Caco-2 (cell line): ENCODE measurements at regions not wholly inside any gene's neighbourhood (a gene's known extent, or its start where the extent isn't known, plus 50 kb on each side); places are given as distances from the start of the nearest gene placed in this dataset.
A peak's percentile ranks its signal among the peaks of the same experiment; 100 is the strongest.

Experiments
- BruUV-seq: library from RNA; stranded (reverse); fragments of 400-500 nt; replicated peaks from 2 replicates; lab custom pipeline; 2021; lab: Mats Ljungman, UMichigan
- CTCF ChIA-PET: fragments of 300-600 bp; sonication (Branson Sonifier 250); formaldehyde crosslinking; loops from one replicate; lab custom pipeline; 2022; ENCODE audit warnings: antibody characterized with exemption; lab: Charles Lee
- POLR2A ChIA-PET: fragments of 300-600 bp; sonication (Branson Sonifier 250); formaldehyde crosslinking; loops from one replicate; lab custom pipeline; 2022; ENCODE audit warnings: antibody characterized with exemption; lab: Charles Lee
- DNase-seq, 2 experiments: peaks; one replicate each; pipeline versions ENCODE4 v3.0.0 to v3.0.0-alpha.2; 2020 to 2022
- H3K27me3 ChIP-seq: replicated peaks from 2 replicates; pipeline ENCODE4 v1.6.0; 2011; ENCODE audit warnings: low read length; ENCODE audit not compliant: control insufficient read depth, insufficient read depth
- H3K36me3 ChIP-seq: 2 replicates; pipeline ENCODE4 v1.5.1; 2011; ENCODE audit warnings: low read length; ENCODE audit not compliant: control insufficient read depth, insufficient read depth
- H3K4me1 ChIP-seq: fragments of 250-450 bp; sonication (Bioruptor Pico); 2 replicates; pipeline ENCODE4 v1.5.1; 2020; ENCODE audit warnings: mild to moderate bottlenecking
- H3K4me3 ChIP-seq: 2 replicates; pipeline ENCODE4 v1.5.1; 2011; ENCODE audit warnings: low read depth, mild to moderate bottlenecking, control low read depth, low read length
- H3K9me3 ChIP-seq: fragments of 250-450 bp; sonication (Bioruptor Pico); 2 replicates; pipeline ENCODE4 v1.5.1; 2020; ENCODE audit warnings: mild to moderate bottlenecking, moderate library complexity
- H3K27ac Mint-ChIP-seq: one replicate; pipeline ENCODE4 v1.8.0; 2022; ENCODE audit warnings: mixed read lengths; ENCODE audit not compliant: unreplicated experiment
- H3K27me3 Mint-ChIP-seq: one replicate; pipeline ENCODE4 v1.8.0; 2022; ENCODE audit warnings: mixed read lengths; ENCODE audit not compliant: insufficient read depth, unreplicated experiment
- H3K36me3 Mint-ChIP-seq: one replicate; pipeline ENCODE4 v1.8.0; 2022; ENCODE audit warnings: mild to moderate bottlenecking, mixed read lengths; ENCODE audit not compliant: insufficient read depth, unreplicated experiment
- H3K4me1 Mint-ChIP-seq: one replicate; pipeline ENCODE4 v1.8.0; 2022; ENCODE audit warnings: low read depth, mixed read lengths; ENCODE audit not compliant: unreplicated experiment
- H3K4me3 Mint-ChIP-seq: one replicate; pipeline ENCODE4 v1.8.0; 2022; ENCODE audit warnings: mild to moderate bottlenecking, moderate library complexity, mixed read lengths; ENCODE audit not compliant: unreplicated experiment
- H3K9me3 Mint-ChIP-seq: one replicate; pipeline ENCODE4 v1.8.0; 2022; ENCODE audit warnings: mixed read lengths; ENCODE audit not compliant: unreplicated experiment
- intact Hi-C: fragments of 100-400 bp; cut with micrococcal nuclease; formaldehyde crosslinking; loops from one replicate; pipeline ENCODE4 v1.10.0; 2022; ENCODE audit not compliant: unreplicated experiment
- TF ChIP-seq, protein P1 (sequence below), 2 experiments: fragments of 200-600 bp in 1 of 2; IDR thresholded peaks; 1 replicate in 1 of 2; 2 replicates in 1 of 2; pipeline versions ENCODE4 v1.5.1 to v1.8.0; 2011 to 2022; ENCODE audit warnings: antibody characterized with exemption in 1 of 2, control low read depth in 1 of 2, inconsistent platforms in 1 of 2, low read depth in 1 of 2, low read length in 1 of 2, mild to moderate bottlenecking in 1 of 2, moderate library complexity in 1 of 2; ENCODE audit not compliant: insufficient read depth in 1 of 2, severe bottlenecking in 1 of 2, unreplicated experiment in 1 of 2

DNA sequence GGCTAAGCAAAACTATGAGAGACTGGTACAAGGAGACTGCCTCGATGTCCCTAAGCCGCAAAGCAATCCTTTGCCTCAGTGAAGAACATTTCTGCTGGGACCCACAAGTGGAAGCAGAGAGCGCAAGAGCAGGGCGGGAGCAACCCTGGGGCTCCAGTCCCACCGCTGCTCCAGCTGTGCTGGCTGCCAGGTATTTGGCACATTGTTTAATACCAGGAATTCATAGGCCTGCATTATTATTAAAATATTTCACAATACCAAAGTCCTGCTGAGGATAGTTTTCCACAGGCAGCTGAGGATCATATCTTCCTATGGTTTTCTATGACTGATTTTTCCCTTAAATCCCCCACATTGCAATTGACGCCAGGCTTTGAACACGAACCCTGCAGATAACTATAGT lies 163.5 kb upstream of the TLL1 start:
- CTCF ChIA-PET, result no interaction called here
- H3K9me3 Mint-ChIP-seq, result no peaks in the 10 kb centered on the region

DNA sequence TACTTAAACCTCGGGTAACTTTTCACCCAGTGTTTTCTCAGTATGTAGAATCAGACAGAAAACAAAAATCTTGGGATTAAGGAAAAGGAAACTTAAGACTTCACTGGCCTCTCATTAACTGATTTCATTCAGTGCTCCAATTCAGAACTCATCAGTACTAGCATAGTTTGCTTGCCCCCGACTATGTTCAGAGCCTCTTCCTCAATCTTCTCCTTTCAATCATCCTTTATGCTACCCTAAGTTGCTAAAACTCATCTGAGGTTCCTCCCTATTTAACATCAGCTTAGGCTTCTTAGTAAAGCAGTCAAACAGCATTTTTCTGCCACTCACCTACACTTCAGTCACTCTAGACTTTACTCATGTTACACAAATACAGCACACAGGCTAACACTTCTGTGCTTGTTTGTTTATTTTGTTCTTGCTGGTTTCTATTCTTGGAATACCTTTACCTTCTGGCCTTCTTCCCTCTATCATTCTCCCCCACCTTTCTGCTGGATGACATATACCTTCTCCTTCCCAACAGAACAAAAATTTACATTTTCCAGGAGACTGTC lies 163.0 kb upstream of the TLL1 start:
- H3K4me3 Mint-ChIP-seq, result peak overlapping the region; percentile 0
- BruUV-seq, result no TSS peak

More for the DNA sequence above, 163.5 kb upstream of the TLL1 start:
- TF ChIP-seq, protein P1, sequence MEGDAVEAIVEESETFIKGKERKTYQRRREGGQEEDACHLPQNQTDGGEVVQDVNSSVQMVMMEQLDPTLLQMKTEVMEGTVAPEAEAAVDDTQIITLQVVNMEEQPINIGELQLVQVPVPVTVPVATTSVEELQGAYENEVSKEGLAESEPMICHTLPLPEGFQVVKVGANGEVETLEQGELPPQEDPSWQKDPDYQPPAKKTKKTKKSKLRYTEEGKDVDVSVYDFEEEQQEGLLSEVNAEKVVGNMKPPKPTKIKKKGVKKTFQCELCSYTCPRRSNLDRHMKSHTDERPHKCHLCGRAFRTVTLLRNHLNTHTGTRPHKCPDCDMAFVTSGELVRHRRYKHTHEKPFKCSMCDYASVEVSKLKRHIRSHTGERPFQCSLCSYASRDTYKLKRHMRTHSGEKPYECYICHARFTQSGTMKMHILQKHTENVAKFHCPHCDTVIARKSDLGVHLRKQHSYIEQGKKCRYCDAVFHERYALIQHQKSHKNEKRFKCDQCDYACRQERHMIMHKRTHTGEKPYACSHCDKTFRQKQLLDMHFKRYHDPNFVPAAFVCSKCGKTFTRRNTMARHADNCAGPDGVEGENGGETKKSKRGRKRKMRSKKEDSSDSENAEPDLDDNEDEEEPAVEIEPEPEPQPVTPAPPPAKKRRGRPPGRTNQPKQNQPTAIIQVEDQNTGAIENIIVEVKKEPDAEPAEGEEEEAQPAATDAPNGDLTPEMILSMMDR (IDR thresholded peaks at IDR 0.05; ENCODE audit: insufficient read depth in 1 of 2, low read depth in 1 of 2, low read length in 1 of 2, severe bottlenecking in 1 of 2, unreplicated experiment in 1 of 2), result no peak
- Mint-ChIP-seq H3K4me3 (no peak overlapping the region), H3K27me3 (no peaks in the 10 kb centered on the region), H3K27ac (no peak overlapping the region), H3K36me3 (no peaks in the 10 kb centered on the region), H3K4me1 (peaks cover 23% of the 10 kb centered on the region)
- Histone ChIP-seq H3K27me3 (no peaks in the 10 kb centered on the region), H3K4me3 (no peak overlapping the region), H3K4me1 (peaks cover 7% of the 10 kb centered on the region), H3K9me3 (no peaks in the 10 kb centered on the region), H3K36me3 (no peaks in the 10 kb centered on the region)
- intact Hi-C loops, result no loop called here
- no TSS peak for BruUV-seq
- no peak for DNase-seq
- POLR2A ChIA-PET, result no interaction called here

DNA sequence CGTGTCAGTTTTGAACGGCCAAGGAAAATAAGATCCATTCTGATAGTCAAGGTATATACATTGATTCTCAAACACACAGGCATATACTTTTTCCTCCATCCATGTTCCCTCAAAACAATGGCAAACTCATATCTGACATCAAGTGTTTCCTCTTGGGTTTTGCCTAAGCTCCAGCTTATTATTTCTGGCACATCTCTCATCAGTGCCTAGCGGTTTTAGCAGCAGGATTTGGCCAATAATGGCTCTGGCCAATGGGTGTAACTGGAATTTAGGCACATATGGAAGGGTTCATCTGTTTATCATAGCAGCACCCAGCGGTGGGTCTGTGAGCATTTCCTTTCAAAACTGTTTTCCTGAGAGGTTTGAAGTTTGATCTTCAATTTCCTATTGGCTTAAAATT lies 161.6 kb upstream of the TLL1 start:
- H3K4me1 ChIP-seq, result peaks cover 7% of the 10 kb centered on the region
- Mint-ChIP-seq H3K4me3 (no peak overlapping the region), H3K9me3 (no peaks in the 10 kb centered on the region), H3K36me3 (no peaks in the 10 kb centered on the region), H3K27me3 (no peaks in the 10 kb centered on the region), H3K4me1 (peaks cover 23% of the 10 kb centered on the region), H3K27ac (no peak overlapping the region)
- ChIA-PET POLR2A (no interaction called here), CTCF (no interaction called here)
- H3K9me3 ChIP-seq, result no peaks in the 10 kb centered on the region
- intact Hi-C loops, result loop anchor here (10.0 kb wide), 1 partner anchor 383 kb away; no protein-coding TSS in a partner anchor
- TF ChIP-seq, protein P1 (IDR thresholded peaks at IDR 0.05; ENCODE audit: insufficient read depth in 1 of 2, low read depth in 1 of 2, low read length in 1 of 2, severe bottlenecking in 1 of 2, unreplicated experiment in 1 of 2), result no peak
- no peaks in the 10 kb centered on the region for H3K36me3 ChIP-seq
- no TSS peak for BruUV-seq
- H3K27me3 ChIP-seq, result no peaks in the 10 kb centered on the region
- DNase-seq, result no peak
- H3K4me3 ChIP-seq, result no peak overlapping the region

More for the DNA sequence above, 163.0 kb upstream of the TLL1 start:
- H3K4me1 ChIP-seq, result peaks cover 7% of the 10 kb centered on the region
- H3K36me3 Mint-ChIP-seq, result no peaks in the 10 kb centered on the region
- H3K9me3 Mint-ChIP-seq, result no peaks in the 10 kb centered on the region
- DNase-seq, result peak in 1 of 2 experiments; percentile 19
- H3K27me3 Mint-ChIP-seq, result no peaks in the 10 kb centered on the region
- ChIA-PET CTCF (no interaction called here), POLR2A (no interaction called here)
- intact Hi-C loops, result loop anchor here (10.0 kb wide), 1 partner anchor 385 kb away; no protein-coding TSS in a partner anchor
- H3K4me3 ChIP-seq, result no peak overlapping the region
- peaks cover 23% of the 10 kb centered on the region for H3K4me1 Mint-ChIP-seq
- TF ChIP-seq, protein P1 (IDR thresholded peaks at IDR 0.05; ENCODE audit: insufficient read depth in 1 of 2, low read depth in 1 of 2, low read length in 1 of 2, severe bottlenecking in 1 of 2, unreplicated experiment in 1 of 2), result no peak
- no peaks in the 10 kb centered on the region for H3K9me3 ChIP-seq
- peak overlapping the region; percentile 5 for H3K27ac Mint-ChIP-seq
- H3K36me3 ChIP-seq, result no peaks in the 10 kb centered on the region
- H3K27me3 ChIP-seq, result no peaks in the 10 kb centered on the region
